OCI-LY1 (cell line): ENCODE measurements at regions not wholly inside any gene's neighbourhood (a gene's known extent, or its start where the extent isn't known, plus 50 kb on each side); places are given as distances from the start of the nearest gene placed in this dataset.

Experiments
- H2AFZ ChIP-seq: fragments of 200-600 bp; sonication (generic), shearing (Covaris generic); 2 replicates; pipeline ENCODE4 v1.6.0; 2014; ENCODE audit warnings: antibody characterized with exemption, mild to moderate bottlenecking, low read length
- H3F3A ChIP-seq: fragments of 200-600 bp; sonication (generic), shearing (Covaris generic); 2 replicates; pipeline ENCODE4 v1.6.0; 2014; ENCODE audit warnings: mild to moderate bottlenecking, antibody characterized with exemption, low read length, moderate library complexity; ENCODE audit not compliant: insufficient read depth
- H3K27ac ChIP-seq: fragments of 200-600 bp; sonication (generic); 2 replicates; pipeline ENCODE4 v1.5.1; 2014; ENCODE audit warnings: low read length, mixed run types, mild to moderate bottlenecking, low read depth; ENCODE audit not compliant: poor library complexity, severe bottlenecking
- H3K27me3 ChIP-seq: fragments of 200-600 bp; sonication (generic); 2 replicates; pipeline ENCODE4 v1.6.0; 2014; ENCODE audit warnings: antibody characterized with exemption, mild to moderate bottlenecking, low read length, moderate library complexity; ENCODE audit not compliant: insufficient read depth
- H3K36me3 ChIP-seq: fragments of 200-600 bp; sonication (generic); 2 replicates; pipeline ENCODE4 v1.6.1; 2014; ENCODE audit warnings: mild to moderate bottlenecking, antibody characterized with exemption, low read length, moderate library complexity, mixed read lengths; ENCODE audit not compliant: insufficient read depth
- H3K4me1 ChIP-seq: fragments of 200-600 bp; sonication (generic); 2 replicates; pipeline ENCODE4 v1.5.1; 2014; ENCODE audit warnings: mild to moderate bottlenecking, low read length, moderate library complexity; ENCODE audit not compliant: insufficient read depth, severe bottlenecking
- H3K4me2 ChIP-seq: fragments of 200-600 bp; sonication (generic), shearing (Covaris generic); 2 replicates; pipeline ENCODE4 v1.6.1; 2014; ENCODE audit warnings: low read length
- H3K4me3 ChIP-seq: fragments of 200-600 bp; sonication (generic); 2 replicates; pipeline ENCODE4 v1.5.1; 2014; ENCODE audit warnings: low read length, low read depth, mild to moderate bottlenecking, mixed read lengths; ENCODE audit not compliant: poor library complexity, severe bottlenecking
- H3K79me2 ChIP-seq: fragments of 200-600 bp; shearing (Covaris generic); 2 replicates; pipeline ENCODE4 v1.6.1; 2016; ENCODE audit warnings: mixed run types, low read length, mixed read lengths; ENCODE audit not compliant: insufficient read depth
- H3K9ac ChIP-seq: fragments of 200-600 bp; sonication (generic), shearing (Covaris generic); 2 replicates; pipeline ENCODE4 v1.6.1; 2014; ENCODE audit warnings: mild to moderate bottlenecking, low read length, mixed read lengths
- H3K9me2 ChIP-seq: fragments of 200-600 bp; sonication (generic), shearing (Covaris generic); 2 replicates; pipeline ENCODE4 v1.6.1; 2014; ENCODE audit warnings: low read depth, mild to moderate bottlenecking, low read length, mixed read lengths
- H3K9me3 ChIP-seq: fragments of 200-600 bp; shearing (Covaris generic); 2 replicates; pipeline ENCODE4 v1.6.1; 2014; ENCODE audit warnings: low read length, mixed read lengths
- H4K20me1 ChIP-seq: fragments of 200-600 bp; sonication (generic), shearing (Covaris generic); 2 replicates; pipeline ENCODE4 v1.6.0; 2016; ENCODE audit warnings: mild to moderate bottlenecking, low read length; ENCODE audit not compliant: insufficient read depth
- EZH2 ChIP-seq: fragments of 200-600 bp; sonication (generic), shearing (Covaris generic); IDR thresholded peaks from 2 replicates; pipeline ENCODE4 v1.8.0; 2017; ENCODE audit warnings: borderline replicate concordance, mixed run types, mild to moderate bottlenecking, antibody characterized with exemption, low read length, moderate library complexity, mixed read lengths
- TF ChIP-seq, protein P1 (sequence below): fragments of 200-600 bp; sonication (generic), shearing (Covaris generic); IDR thresholded peaks from 2 replicates; pipeline ENCODE4 v1.5.1; 2017; ENCODE audit warnings: mild to moderate bottlenecking, antibody characterized with exemption, low read length, moderate library complexity, mixed read lengths

DNA sequence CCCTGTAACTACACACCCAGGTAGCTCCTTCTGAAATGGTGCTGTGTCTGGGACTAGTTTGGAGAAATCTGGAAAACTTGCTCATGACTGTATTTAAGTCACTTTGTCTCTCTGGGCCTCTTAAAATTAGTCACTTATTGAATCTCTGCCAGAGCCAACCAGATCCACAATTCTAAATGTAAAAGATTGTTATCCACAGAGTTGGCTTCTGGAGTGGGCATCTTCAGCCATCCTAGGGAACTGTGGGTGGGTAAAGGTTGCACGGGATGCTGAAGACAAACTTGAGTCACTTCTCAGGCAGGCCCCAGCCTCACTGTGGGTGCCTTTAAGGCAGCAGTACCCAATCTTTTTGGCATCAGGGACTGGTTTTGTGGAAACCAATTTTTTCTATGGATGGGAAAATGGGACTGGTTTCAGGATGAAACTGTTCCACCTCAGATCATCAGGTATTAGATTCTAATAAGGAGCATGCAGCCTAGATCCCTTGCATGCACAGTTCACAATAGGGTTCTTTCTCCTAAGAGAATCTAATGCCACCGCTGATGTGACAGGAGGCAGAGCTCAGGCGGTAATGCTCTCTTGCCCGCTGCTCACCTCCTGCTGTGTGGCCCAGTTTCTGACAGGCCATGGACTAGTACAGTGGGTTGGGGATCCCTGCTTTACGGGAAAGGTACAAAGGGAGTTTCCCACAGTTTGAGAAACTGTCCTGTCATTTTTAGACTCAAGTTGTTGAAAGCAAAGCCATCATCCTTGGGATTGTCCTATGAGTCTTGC lies 98.3 kb upstream of the SPRED2 start:
- H3F3A ChIP-seq = no peaks in the 10 kb centered on the region
- no peaks in the 10 kb centered on the region for H4K20me1 ChIP-seq
- H3K27me3 ChIP-seq = no peaks in the 10 kb centered on the region
- H3K79me2 ChIP-seq = no peaks in the 10 kb centered on the region
- H3K4me3 ChIP-seq = no peak overlapping the region
- H3K4me2 ChIP-seq = no peak overlapping the region
- H3K9me2 ChIP-seq = no peaks in the 10 kb centered on the region
- H2AFZ ChIP-seq = no peak overlapping the region
- H3K9ac ChIP-seq = no peak overlapping the region
- H3K9me3 ChIP-seq = no peaks in the 10 kb centered on the region
- H3K27ac ChIP-seq = no peak overlapping the region
- no peak for TF ChIP-seq EZH2
- TF ChIP-seq, protein P1, sequence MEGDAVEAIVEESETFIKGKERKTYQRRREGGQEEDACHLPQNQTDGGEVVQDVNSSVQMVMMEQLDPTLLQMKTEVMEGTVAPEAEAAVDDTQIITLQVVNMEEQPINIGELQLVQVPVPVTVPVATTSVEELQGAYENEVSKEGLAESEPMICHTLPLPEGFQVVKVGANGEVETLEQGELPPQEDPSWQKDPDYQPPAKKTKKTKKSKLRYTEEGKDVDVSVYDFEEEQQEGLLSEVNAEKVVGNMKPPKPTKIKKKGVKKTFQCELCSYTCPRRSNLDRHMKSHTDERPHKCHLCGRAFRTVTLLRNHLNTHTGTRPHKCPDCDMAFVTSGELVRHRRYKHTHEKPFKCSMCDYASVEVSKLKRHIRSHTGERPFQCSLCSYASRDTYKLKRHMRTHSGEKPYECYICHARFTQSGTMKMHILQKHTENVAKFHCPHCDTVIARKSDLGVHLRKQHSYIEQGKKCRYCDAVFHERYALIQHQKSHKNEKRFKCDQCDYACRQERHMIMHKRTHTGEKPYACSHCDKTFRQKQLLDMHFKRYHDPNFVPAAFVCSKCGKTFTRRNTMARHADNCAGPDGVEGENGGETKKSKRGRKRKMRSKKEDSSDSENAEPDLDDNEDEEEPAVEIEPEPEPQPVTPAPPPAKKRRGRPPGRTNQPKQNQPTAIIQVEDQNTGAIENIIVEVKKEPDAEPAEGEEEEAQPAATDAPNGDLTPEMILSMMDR = no peak
- H3K4me1 ChIP-seq = no peaks in the 10 kb centered on the region
- H3K36me3 ChIP-seq = no peaks in the 10 kb centered on the region

DNA sequence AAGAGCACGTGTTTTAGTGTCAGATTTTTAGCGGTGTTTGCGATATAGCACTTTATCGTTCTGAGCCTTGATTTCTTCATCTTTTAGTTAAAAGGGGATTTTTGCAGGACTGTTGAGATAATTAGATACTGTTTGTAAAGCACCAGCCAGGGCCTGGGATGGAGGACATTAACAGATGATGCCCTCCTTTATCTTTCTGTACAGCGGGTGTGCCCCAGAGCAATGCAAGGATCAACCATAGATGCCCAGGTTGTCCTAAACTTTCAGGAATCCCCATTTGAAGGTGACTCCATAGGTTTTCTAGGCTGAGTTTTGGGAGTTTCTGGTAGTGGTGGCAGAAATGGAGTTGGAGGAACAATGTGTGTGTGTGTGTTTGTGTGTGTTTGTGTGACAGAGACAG lies 97.0 kb upstream of the SPRED2 start:
- no peak overlapping the region for H3K4me3 ChIP-seq
- peaks cover 5% of the 10 kb centered on the region; the same call in 1 of the 2 replicates for H3K27me3 ChIP-seq
- no peak overlapping the region for H2AFZ ChIP-seq
- no peaks in the 10 kb centered on the region for H3K36me3 ChIP-seq
- H3K79me2 ChIP-seq = no peaks in the 10 kb centered on the region
- TF ChIP-seq, protein P1 = no peak
- no peak for TF ChIP-seq EZH2
- no peaks in the 10 kb centered on the region for H3K4me1 ChIP-seq
- H3F3A ChIP-seq = no peaks in the 10 kb centered on the region
- no peak overlapping the region for H3K27ac ChIP-seq
- no peaks in the 10 kb centered on the region for H3K9me3 ChIP-seq
- no peak overlapping the region for H3K9ac ChIP-seq
- H3K4me2 ChIP-seq = no peak overlapping the region
- H4K20me1 ChIP-seq = no peaks in the 10 kb centered on the region
- no peaks in the 10 kb centered on the region for H3K9me2 ChIP-seq

DNA sequence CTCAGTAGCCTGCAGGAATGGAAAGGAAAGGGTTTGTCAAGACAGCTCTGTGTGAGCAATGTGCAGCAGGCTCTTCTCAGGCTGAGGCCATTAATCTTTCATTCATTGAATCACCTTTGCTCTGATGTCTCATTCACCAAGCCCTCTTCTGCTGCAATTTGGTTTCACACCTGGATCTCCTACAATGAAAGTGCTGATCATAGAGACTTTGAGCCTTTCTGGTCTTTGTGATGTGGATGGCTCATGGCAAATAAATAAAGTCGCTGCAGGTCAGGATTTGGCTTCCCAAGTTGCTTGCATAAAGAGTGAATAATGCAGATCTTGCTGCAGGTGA lies 95.8 kb upstream of the SPRED2 start:
- Histone ChIP-seq H3K4me1 (no peaks in the 10 kb centered on the region), H3K9me2 (no peaks in the 10 kb centered on the region), H3K4me2 (no peak overlapping the region), H3K9ac (no peak overlapping the region), H3F3A (no peaks in the 10 kb centered on the region), H2AFZ (no peak overlapping the region), H4K20me1 (no peaks in the 10 kb centered on the region), H3K27me3 (peaks cover 5% of the 10 kb centered on the region; the same call in 1 of the 2 replicates), H3K4me3 (no peak overlapping the region), H3K9me3 (no peaks in the 10 kb centered on the region), H3K79me2 (no peaks in the 10 kb centered on the region), H3K36me3 (no peaks in the 10 kb centered on the region), H3K27ac (no peak overlapping the region)
- TF ChIP-seq, protein P1 = no peak
- TF ChIP-seq EZH2 = no peak
